ENCODE measurements at regions not wholly inside any gene's neighbourhood (a gene's known extent, or its start where the extent isn't known, plus 50 kb on each side); places are given as distances from the start of the nearest gene placed in this dataset.

GRCh38 chr16:13376174-13376573 lies 474.8 kb downstream of the SHISA9 start:
- TF ChIP-seq CTCF (IDR thresholded peaks at IDR 0.05) (no peak), EP300 (IDR thresholded peaks at IDR 0.05) (no peak), POLR2A (IDR thresholded peaks at IDR 0.05) (no peak)

Data from upper lobe of left lung (tissue), 4 donors.